Activated CD4-positive, alpha-beta T cell treated with anti-CD3 and anti-CD28 coated beads, Interleukin-2, amount 50 U/mL, for 16 hours (primary cell): ENCODE measurements at regions not wholly inside any gene's neighbourhood (a gene's known extent, or its start where the extent isn't known, plus 50 kb on each side); places are given as distances from the start of the nearest gene placed in this dataset.
"Not testable (repeated sequence)": the region's sequence is repeated elsewhere in the genome, so short reads cannot be mapped to it uniquely, and the experiment has no call there.

Experiments used
- DNase-seq: peaks from one replicate; pipeline ENCODE4 v3.0.0-alpha.2; 2020

DNA sequence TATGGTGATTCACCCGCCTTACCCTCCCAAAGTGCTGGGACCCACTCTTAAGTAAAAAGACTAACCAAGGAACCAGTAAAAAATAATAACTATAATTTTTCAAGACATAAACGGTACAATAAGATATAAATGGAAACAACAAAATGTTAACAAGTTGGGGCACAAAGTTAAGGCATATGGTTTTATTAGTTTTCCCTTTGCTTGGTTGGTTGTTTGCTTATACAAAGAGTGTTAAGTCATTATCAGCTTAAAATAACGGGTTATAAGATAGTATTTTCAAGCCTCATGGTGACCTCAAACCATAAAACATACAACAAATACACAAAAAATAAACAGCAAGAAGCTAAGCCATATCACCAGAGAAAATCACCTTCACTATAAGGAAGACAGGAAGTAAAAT, 406.1 kb downstream of the SEC23A start:
- DNase-seq: no peak

DNA sequence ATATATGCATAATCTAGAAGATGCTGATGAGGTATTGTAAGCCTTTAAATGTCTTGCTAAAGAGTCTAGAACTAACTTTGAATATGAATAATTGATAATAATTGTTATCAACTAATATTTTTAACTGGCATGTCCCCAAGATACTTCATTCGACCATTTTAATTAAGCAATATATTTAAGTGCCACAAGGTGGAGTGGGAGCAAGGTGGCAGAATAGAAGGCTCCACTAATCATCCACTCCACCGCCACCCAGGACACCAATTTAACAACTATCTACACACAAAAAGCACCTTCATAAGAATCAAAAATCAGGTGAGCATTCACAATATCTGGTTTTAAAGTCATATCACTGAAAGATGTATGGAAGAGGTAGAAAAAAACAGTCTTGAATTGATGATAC, 409.6 kb downstream of the SEC23A start:
- no peak for DNase-seq

DNA sequence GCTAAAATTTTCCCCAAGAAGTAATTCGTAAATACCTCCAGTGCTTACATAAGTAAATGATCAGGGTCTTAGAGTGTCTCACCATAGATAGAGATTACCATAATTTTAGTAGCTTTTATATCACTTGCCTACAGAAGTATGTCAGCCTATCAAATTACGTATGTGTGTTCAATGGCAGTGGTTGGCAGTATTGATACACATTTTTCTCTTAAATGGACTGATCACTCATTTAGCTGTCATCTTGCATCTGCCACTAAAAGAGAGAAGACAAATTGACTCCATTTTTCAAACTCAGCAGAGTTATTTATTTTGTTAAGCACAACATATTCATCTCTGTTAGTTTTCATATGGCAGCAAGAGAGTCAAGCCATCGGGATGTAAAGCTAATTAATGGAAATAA, 413.1 kb upstream of the CLEC14A start:
- no peak for DNase-seq

DNA sequence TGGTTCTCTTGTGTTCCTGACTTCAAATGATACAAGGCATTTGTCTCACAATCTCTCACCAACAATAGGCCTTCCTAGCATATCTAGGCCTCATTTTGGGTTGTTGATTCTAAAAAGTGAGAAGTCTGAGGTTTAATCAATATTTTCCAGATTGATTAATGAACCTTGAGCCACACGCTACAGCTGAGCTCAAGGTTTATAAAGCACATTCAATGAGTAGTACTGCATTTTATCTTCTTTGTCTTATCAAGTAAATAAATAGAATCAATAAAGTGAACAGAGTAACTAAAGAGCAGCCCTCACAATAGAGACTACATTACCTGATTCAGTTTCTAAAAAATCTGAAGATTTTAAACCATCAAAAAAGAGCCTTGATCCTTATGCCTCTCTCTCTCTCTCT, 407.5 kb upstream of the CLEC14A start:
- no peak for DNase-seq

DNA sequence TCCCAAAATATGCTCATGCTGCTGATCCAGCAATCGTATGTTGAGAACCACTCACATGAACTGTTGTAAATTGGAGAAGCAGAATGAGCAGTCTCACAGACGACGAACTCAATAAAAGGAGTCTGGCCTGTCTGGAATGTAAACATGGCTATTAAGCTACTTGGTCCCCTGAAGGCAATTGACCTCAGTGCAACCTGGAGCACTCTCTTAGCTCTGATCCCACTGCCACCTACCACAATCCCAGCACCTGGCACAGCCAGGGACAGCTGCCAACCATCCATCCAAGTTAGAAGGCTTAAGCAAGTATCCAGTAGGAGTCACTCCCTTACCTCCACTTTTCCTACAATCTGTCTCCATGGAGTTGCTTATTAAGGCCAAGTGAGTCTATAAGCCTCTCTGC, 406.9 kb upstream of the CLEC14A start:
- no peak for DNase-seq

DNA sequence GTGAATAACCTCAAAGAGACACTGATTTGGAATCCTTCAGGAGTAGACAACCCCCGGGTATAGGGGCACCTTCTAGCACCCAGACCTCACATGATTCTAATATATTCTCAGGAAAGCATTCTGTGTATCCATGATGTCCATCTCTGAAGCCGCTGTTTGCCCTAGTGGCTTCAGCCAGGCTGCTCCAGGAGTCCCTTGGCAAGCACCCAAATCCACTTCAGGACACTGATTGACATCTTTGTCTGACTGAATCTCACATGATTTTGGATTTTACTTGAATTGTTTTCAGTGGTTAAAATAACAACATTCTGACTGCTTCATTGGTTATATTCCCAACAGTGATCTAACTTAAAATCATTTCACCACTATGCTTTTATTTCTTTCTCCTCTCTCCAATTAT, 390.5 kb upstream of the CLEC14A start:
- DNase-seq: no peak

DNA sequence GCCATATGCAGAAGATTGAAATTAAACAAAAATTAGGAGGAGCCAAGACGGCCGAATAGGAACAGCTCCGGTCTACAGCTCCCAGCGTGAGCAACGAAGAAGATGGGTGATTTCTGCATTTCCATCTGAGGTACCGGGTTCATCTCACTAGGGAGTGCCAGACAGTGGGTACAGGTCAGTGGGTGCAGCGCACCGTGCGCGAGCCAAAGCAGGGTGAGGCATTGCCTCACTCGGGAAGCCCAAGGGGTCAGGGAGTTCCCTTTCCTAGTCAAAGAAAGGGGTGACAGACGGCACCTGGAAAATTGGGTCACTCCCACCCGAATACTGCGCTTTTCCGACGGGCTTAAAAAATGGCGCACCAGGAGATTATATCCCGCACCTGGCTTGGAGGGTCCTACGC, 379.0 kb upstream of the CLEC14A start:
- not testable (repeated sequence) for DNase-seq

DNA sequence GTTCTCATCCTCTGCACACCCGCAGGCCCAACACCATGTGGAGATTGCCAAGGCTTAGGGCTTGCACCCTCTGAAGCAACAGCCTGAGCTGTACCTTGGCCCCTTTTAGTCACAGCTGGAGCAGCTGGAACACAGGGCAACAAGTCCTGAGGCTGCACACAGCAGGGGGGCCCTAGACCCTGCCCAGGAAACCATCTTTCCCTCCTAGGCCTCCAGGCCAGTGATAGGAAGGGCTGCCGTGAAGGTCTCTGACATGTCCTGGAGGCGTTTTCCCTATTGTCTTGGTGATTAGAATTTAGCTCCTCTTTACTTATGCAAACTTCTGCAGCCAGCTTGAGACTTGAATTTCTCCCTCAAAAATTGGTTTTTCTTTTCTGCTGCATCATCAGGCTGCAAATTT, 373.5 kb upstream of the CLEC14A start:
- DNase-seq: no peak

DNA sequence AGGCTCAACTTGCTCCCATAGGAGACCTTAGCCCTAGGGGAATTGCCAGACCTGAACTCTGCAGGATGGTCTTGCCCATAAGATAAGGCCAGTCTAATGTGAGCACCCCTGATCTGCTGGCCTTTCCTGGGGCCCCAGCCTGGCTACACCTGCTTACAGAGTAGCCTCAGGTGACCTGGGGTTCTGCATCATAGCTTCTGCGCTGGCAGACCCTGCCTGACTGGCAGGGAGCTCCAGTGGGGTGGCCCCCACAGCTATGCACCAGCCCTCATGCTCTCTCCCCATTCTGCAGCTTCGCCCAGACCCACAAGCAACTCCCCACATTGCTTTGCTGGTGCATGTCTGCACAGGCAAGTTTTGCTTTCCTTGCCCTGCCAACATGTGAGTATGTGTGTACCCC, 371.3 kb upstream of the CLEC14A start:
- DNase-seq: no peak

DNA sequence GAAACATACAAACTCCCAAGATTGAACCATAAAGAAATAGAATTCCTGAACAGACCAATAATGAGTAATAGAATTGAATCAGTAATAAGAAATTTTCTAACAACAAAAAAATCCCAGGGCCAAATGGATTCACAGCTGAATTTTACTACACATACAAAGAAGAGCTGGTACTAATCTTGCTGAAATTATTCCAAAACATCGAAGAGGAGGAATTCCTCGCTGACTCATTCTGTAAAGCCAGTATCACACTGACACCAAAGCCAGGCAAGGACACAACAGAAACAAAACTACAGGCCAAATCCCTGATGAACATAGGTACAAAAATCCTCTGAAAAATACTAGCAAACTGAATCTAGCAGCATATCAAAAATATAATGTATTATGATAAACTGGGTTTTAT, 367.8 kb upstream of the CLEC14A start:
- no peak for DNase-seq

DNA sequence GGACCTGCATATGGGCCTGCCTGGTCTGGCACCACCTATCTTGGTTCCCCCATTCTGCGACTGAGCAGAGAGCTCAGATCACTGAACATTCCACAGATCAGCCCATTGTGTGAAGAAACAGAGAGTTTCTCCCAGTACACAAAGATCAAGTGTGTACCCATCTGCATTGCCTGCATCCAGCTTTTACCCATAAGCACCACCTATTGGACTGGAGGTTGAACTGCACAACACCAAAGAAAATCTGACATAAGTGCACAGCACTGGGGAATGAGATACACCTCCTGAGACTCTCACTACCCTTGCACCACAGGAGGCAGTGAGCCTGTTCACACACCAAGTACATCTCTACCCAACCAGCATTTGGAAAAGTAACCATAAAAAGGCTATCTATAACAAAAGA, 362.6 kb upstream of the CLEC14A start:
- DNase-seq: peak; percentile 8

DNA sequence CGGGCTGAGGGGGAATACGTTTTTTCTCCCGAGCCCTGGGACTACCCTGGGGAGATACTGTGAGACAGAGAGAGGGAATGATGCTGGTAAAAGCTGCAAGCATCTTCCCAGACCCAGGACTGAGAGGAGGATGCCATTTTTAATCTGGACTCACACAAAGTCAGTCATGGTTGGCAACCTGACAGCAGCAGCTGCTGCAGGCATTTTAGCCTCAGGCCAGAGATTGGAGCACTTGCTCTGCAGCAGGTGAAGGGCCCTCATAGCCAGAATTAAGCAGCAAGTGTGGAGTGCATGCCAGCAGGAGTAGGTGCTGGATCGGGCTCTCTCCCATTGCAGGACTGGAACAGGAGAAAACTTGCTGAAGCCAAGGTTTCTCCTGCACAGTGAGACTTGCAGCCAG, 361.1 kb upstream of the CLEC14A start:
- no peak for DNase-seq

DNA sequence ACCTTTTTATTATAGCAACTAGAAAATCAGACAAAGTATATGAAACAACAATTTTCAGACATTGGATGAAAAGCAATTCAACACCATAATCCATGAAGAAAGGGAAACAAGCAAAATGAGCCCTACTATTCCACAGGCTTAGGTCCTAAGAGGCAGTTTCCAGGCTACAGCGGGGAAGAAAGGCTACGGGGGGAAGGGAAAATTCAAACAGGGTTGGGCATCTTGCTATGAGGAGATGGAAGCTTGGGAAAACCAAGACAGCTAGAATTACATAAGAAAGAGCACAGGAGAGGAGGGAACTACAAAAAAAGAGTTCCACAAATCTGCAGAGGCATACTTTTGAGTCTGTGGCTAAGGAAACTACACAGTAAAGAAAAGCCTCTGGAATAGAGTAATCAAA, 356.0 kb upstream of the CLEC14A start:
- DNase-seq: no peak

DNA sequence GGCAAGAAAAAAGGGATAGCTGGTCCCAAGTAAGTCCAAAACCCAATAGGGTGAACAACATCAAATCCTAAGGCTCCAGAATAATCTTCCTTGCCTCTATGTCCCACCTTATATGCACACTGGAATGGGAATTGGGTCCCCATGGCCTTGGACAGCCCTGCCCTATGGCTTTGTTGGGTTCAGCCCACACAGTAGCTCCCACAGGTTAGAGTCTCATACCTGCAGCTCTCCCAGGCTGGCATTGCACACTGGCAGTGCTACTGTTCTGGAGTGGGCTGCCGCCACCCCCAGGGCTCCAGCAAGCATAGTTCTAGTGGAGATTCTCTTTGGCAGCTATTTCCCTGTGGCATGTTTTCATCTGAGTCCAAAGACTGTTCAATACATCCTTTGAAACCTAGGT, 352.4 kb upstream of the CLEC14A start:
- no peak for DNase-seq

DNA sequence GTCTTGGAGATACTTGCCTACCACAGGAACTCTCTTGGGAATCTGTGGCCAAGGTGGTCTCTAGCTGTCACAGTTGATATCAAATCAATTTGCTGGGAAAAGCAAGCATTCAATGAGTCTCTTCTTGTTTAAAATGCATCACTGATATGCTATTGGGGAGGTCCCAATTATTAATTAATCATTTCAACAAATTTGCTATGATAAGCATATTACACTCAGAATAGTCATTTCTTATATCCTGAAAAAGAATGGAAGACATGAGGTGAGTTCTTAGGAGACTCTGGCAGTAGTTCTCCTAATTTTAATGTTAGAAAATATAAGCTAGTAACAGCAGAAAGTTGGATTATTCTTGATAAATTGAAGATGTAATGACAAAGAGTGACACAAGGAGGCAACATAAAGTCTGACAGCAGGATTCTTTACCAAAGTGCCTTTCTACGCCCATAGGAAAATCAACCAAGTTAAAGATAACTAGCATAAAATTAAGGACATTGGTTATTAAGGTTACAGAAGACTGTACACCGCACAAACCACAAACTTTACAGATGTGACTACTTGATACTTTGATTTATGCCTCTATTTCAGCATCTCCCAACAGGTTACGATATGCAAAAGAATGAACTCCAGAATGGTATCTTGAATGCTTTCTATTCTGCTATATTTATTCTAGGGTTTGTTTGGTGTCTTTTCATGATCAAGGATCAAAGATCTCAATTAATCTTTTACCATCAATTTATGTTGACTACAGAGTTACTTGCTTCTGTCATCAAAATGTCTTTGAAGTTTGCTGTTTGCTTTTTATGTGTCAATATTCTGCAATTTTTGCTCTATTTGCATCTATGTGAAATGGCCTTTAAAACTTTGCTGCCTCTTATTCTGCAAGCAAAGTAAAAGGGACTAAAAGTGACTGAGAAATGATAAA, 349.6 kb upstream of the CLEC14A start:
- no peak for DNase-seq

DNA sequence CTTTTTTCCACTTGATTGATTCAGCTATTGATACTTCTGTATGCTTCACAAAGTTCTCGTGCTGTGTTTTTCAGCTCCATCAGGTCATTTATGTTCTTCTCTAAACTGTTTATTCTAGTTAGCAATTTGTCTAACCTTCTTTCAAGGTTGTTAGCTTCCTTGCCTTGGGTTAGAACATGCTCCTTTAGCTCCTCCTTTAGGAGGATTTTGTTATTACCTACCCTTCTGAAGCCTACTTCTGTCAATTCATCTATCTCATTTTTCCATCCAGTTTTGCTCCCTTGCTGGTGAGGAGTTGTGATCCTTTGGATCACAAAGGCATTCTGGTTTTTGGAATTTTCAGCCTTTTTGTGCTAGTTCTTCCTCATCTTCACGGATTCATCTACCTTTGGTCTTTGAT, 344.7 kb upstream of the CLEC14A start:
- not testable (repeated sequence) for DNase-seq

DNA sequence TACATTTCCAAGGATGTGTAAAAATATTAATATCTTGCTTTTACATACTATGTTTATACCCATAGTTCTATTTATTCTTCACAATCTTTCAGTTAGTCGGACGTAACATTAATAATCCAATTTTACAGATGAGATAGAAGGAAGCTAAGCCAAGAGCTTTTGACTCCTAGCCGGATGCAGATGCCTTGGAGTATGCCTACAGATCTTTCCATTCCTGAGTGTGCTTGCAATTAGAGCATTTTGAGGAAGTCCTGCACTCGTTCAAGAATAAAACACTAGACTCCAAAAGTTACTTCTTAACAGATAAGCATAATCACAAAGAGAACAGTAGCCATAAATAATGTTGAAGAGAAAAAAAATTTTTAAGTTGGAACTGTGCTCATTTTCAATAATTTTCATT, 337.6 kb upstream of the CLEC14A start:
- DNase-seq: no peak

DNA sequence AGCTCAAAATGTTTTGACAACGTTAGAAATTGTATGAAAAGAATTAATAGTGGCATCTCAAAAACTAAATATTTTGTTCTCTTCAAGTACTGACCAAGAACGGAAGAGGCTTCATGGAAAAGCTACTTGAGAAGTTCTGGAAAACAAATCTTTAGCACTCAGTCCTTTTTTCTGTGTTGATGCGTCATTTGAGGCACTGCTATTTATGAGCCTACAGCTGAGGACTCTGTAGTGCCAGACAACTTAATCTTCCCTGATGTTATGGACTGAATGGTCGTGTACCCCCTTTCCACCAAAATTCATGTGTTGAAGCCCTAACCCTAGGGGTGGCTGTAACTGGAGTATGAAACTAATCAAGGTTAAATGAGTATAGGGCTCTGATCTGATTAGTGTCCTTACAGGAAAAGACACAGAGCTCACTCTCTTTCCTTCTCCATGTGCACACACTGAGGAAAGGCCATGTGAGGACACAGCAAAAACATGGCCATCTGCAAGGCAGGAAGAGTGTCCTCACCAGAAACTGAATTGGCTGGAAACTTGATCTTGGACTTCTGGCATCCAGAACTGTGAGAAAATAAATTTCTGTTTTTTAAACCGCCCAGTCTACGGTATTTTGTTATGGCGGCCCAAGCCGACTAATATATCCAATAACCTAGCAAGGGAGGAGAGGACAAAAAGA, 337.0 kb upstream of the CLEC14A start:
- no peak for DNase-seq

DNA sequence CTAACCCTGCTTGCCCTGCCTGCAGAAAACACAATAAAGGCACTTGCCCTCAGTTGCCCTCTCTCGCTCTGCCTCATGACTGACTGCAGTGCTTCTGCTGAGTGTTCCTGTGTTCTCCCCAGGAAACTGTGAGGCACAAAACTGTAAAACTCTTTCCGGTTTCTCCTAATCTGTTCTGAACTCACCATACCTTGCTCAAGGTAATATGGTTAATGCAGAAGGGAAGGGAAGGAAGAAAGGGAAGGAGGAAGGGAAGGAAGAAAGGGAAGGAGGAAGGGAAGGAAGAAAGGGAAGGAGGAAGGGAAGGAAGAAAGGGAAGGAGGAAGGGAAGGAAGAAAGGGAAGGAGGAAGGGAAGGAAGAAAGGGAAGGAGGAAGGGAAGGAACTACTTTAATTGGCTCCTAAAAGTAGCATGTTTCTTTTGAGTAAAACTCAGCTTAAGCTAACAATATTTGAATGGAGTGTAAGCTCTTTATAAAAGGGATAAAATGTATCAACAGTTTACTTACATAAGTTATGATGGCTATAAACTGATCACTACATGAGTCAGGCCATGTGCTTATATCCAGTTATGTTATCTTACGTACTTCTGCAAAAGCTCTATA, 334.0 kb upstream of the CLEC14A start:
- DNase-seq: no peak

DNA sequence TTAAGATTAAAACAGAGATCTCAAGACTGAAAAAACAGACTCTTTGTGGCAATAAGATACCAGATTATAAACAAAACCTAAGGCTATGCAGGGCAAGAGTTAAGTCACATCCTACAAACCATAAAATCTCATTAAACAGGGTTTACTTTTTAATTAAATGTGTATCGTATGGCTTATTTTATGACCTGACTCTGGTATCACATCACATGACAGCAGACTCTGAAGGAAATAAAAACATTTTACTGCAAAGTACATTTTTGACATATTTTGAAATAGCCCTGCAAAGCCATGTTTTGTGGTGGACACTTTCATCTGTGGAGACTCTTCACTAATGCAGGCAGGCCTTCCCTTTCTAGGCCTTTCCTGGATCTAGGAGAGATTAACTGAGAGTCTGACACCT, 327.6 kb upstream of the CLEC14A start:
- no peak for DNase-seq

DNA sequence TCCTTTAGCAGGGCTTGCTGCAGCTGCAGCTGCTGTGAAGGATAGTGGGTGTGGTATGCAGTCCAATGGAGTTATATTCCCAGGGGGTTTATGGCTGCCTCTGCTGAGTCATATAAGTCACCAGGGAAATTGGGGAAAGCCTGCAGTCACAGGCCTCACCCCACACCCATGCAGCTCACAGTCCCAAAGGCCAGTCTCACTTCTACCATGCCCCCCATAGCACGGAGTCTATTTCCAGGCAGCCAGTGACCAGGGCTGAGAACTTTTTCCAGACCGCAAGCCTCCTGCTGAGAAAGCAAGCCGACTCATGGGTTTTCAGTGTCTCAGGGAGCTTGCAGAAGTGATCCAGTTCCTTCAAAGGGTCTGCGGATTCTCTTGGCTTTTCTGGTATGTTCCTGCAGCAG, 322.4 kb upstream of the CLEC14A start:
- no peak for DNase-seq

DNA sequence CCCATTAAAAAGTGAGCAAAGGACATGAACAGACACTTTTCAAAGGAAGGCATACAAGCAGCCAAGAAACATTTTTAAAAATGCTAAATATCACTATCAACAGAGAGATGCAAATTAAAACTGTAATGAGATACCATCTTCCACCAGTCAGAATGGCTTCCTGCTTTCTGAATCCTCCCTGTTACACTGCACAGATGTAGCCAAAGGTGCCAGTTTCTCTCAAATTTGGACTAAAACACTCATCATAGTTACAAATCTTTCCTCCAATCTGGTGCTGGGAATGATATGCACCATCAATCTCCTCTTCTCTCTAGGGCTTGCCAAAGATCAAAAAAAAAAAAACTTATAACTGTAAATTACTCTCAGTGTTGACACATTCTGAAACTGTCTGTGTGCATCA, 311.8 kb upstream of the CLEC14A start:
- no peak for DNase-seq

DNA sequence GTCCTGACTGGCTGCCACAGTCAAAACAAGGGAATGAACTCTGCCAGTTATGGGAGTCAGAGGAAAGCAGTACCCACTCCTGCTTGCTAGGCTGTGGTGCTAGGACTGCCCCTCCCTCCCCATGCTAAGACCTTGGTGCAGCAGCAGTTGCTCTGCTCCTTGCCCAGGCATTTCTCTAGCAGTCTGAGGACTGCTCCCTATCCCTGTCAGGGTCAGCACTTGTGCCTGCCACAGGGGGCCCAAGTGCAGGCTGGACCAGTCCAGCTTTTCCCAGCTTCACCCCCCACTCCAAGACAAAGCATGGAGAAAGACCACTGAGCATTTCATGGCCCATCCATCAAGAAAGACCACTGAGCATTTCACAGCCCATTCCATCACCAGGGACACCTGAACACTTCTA, 305.8 kb upstream of the CLEC14A start:
- no peak for DNase-seq

DNA sequence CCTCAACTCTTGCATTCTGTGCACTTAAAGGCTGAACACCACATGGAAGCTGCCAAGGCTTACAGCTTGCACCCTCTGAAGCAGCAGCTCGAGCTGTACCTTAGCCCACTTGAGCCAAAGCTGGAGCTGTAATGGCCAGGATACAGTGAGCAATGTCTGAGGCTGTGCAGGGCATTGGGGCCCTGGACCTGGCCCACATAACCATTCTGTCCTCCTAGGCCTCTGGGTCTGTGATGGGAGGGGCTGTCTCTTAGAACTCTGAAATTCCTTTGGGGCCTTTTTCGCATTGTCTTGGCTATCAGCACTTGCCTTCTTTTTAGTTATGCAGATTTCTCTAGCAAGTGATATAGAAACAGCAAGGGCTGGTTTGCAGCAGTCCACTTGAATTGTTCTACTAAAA, 303.8 kb upstream of the CLEC14A start:
- DNase-seq: no peak
